Naive B cell (primary cell): ENCODE measurements at regions not wholly inside any gene's neighbourhood (a gene's known extent, or its start where the extent isn't known, plus 50 kb on each side); places are given as distances from the start of the nearest gene placed in this dataset.
"Not testable (repeated sequence)": the region's sequence is repeated elsewhere in the genome, so short reads cannot be mapped to it uniquely, and the experiment has no call there.

Experiments
- ATAC-seq, 2 donors: fragments of 150-1000 bp; cut with Tn5 transposase; 2 replicates each; pipeline ENCODE4 v1.10.0; 2021; ENCODE audit warnings: low read depth in 2 of 2, mild to moderate bottlenecking in 2 of 2, moderate library complexity in 2 of 2
- DNase-seq: peaks from one replicate; pipeline ENCODE4 v3.0.0; 2022
- H3K27ac Mint-ChIP-seq, 6 donors: one replicate each; pipeline ENCODE4 v1.8.0; 2020 to 2022; ENCODE audit warnings: mild to moderate bottlenecking in 6 of 6, mixed read lengths in 6 of 6, moderate library complexity in 5 of 6, inconsistent platforms in 2 of 6
- H3K27me3 Mint-ChIP-seq, 3 donors: one replicate each; pipeline ENCODE4 v1.8.0; 2021 to 2022; ENCODE audit warnings: mixed read lengths in 3 of 3, mild to moderate bottlenecking in 1 of 3
- H3K36me3 Mint-ChIP-seq, 2 donors: one replicate each; pipeline ENCODE4 v1.8.0; 2020 to 2022; ENCODE audit warnings: mixed read lengths in 2 of 2, inconsistent platforms in 1 of 2, mild to moderate bottlenecking in 1 of 2
- H3K4me1 Mint-ChIP-seq, 3 donors: one replicate each; pipeline ENCODE4 v1.8.0; 2020 to 2022; ENCODE audit warnings: mixed read lengths in 3 of 3, inconsistent platforms in 1 of 3, mild to moderate bottlenecking in 1 of 3, moderate library complexity in 1 of 3
- H3K4me3 Mint-ChIP-seq, 8 donors: one replicate each; pipeline ENCODE4 v1.8.0; 2020 to 2022; ENCODE audit warnings: mild to moderate bottlenecking in 8 of 8, mixed read lengths in 8 of 8, moderate library complexity in 8 of 8, inconsistent platforms in 2 of 8
- H3K9me3 Mint-ChIP-seq, 7 donors: one replicate each; pipeline ENCODE4 v1.8.0; 2020 to 2022; ENCODE audit warnings: mixed read lengths in 7 of 7, mild to moderate bottlenecking in 5 of 7, inconsistent platforms in 2 of 7, moderate library complexity in 1 of 7

- Mint-ChIP-seq H3K36me3 (no peaks in the 10 kb centered on the region), H3K4me1 (no peaks in the 10 kb centered on the region), H3K27ac (no peak overlapping the region), H3K4me3 (no peak overlapping the region), H3K9me3 (peaks cover 0 to 11% (median 0%) of the 10 kb centered on the region in 7 donors), H3K27me3 (no peaks in the 10 kb centered on the region)
- no peak for DNase-seq
- no peak for ATAC-seq
Observed at GRCh38 chr11:87832211-87832610, 343.0 kb downstream of the RAB38 start.

GRCh38 chr11:87820011-87820410 is 355.2 kb downstream of the RAB38 start:
- Mint-ChIP-seq H3K4me3 (no peak overlapping the region), H3K9me3 (peaks cover 0 to 3% (median 0%) of the 10 kb centered on the region in 7 donors), H3K27ac (no peak overlapping the region), H3K36me3 (no peaks in the 10 kb centered on the region), H3K4me1 (no peaks in the 10 kb centered on the region), H3K27me3 (no peaks in the 10 kb centered on the region)
- no peak for ATAC-seq
- no peak for DNase-seq

DNA sequence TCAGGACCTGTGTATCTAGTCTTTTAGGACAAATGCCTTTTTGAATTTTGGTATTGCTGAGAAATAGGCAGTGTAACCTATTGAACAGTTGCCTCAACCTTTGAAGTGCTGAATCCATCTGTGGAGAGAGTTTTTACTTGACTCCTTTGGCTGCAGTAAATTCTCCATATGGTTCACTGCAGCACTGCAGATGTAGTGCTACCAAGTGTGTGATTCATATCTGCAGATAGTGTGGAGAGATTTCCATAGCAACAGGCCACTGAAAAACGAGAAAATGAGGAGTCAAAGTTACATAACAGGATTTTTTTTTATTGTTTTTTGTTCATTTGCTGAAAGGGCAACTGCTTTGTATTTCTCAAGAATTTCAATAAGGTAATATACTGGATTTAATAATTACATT is 356.1 kb downstream of the RAB38 start:
- Mint-ChIP-seq H3K27me3 (no peaks in the 10 kb centered on the region), H3K4me1 (no peaks in the 10 kb centered on the region), H3K36me3 (no peaks in the 10 kb centered on the region), H3K4me3 (no peak overlapping the region), H3K27ac (no peak overlapping the region), H3K9me3 (peaks cover 0 to 4% (median 0%) of the 10 kb centered on the region in 7 donors)
- ATAC-seq (no peak), DNase-seq (no peak)

DNA sequence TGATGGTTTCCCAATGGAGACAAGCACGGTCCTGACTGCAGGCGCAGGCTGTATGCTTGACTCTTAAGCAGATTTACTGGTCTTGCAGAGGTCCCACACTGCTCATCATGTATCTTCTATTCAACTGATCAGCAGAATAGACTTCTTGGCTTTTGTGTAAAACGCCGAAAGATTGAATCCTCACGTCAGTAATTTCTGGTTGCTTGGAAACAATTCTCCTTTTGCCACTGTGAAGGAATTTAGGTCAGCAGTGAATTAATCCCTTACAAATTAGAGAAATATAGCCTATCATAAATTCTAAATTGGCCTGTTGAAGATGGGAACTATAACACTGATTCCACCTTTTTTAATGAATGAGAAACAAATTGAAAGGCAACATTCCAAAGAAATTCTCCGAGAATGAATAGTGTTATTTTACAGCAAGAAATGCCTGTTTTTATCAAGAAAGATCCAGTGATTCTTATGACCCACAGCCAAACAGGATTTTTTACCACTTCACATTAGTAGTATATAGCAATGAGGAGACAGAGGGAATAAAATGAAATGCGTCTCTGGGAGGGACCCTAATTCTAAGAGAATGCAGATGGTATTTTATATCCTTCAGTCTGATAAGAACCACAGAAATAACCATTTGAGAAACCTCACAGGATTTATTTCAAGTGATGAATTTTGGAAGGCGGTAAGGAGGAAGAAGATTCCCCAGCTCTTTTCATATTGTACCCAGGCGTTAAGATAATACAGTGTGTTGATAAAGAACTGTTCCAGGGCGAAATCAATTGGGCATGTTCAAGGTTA is 362.5 kb downstream of the RAB38 start:
- DNase-seq (no peak), ATAC-seq (no peak)
- H3K9me3 Mint-ChIP-seq = peaks cover 0 to 6% (median 0%) of the 10 kb centered on the region in 7 donors
- H3K36me3 Mint-ChIP-seq = no peaks in the 10 kb centered on the region
- H3K27ac Mint-ChIP-seq = no peak overlapping the region
- no peak overlapping the region for H3K4me3 Mint-ChIP-seq
- H3K27me3 Mint-ChIP-seq = no peaks in the 10 kb centered on the region
- no peaks in the 10 kb centered on the region for H3K4me1 Mint-ChIP-seq

- no peaks in the 10 kb centered on the region for H3K36me3 Mint-ChIP-seq
- H3K4me3 Mint-ChIP-seq = no peak overlapping the region
- no peak overlapping the region for H3K27ac Mint-ChIP-seq
- no peaks in the 10 kb centered on the region for H3K4me1 Mint-ChIP-seq
- H3K9me3 Mint-ChIP-seq = peaks cover 0 to 6% (median 0%) of the 10 kb centered on the region in 7 donors
- no peaks in the 10 kb centered on the region for H3K27me3 Mint-ChIP-seq
- no peak for ATAC-seq
- no peak for DNase-seq
Observed at GRCh38 chr11:87810486-87810885, 364.8 kb downstream of the RAB38 start.

DNA sequence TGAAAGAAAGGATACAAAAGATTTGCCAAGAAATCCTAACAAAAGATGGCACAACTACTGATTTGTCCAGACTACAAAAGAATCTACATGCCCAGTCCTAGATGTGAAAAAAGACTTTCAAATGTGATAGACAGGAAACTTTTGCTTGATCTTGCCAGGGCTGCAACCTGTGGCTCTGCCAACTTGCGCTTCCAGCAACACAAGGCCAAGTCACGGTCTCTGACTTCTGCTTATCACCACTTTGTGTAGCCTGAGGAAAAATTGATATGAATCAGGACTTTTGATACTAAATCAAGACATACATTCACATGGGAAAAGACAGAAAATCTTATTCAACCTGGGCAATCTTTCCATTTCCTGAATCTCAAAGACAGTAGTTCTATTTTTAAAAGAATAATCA is 366.0 kb downstream of the RAB38 start:
- H3K4me3 Mint-ChIP-seq = no peak overlapping the region
- no peaks in the 10 kb centered on the region for H3K4me1 Mint-ChIP-seq
- H3K36me3 Mint-ChIP-seq = no peaks in the 10 kb centered on the region
- DNase-seq (no peak), ATAC-seq (no peak)
- H3K27ac Mint-ChIP-seq = no peak overlapping the region
- H3K9me3 Mint-ChIP-seq = peaks cover 0 to 4% (median 0%) of the 10 kb centered on the region in 7 donors
- H3K27me3 Mint-ChIP-seq = no peaks in the 10 kb centered on the region

GRCh38 chr11:87804176-87804575 is 371.1 kb downstream of the RAB38 start:
- Mint-ChIP-seq H3K27me3 (no peaks in the 10 kb centered on the region), H3K27ac (no peak overlapping the region), H3K36me3 (no peaks in the 10 kb centered on the region), H3K4me1 (no peaks in the 10 kb centered on the region), H3K4me3 (no peak overlapping the region), H3K9me3 (peaks cover 0 to 8% (median 2%) of the 10 kb centered on the region in 7 donors)
- ATAC-seq (no peak), DNase-seq (no peak)

DNA sequence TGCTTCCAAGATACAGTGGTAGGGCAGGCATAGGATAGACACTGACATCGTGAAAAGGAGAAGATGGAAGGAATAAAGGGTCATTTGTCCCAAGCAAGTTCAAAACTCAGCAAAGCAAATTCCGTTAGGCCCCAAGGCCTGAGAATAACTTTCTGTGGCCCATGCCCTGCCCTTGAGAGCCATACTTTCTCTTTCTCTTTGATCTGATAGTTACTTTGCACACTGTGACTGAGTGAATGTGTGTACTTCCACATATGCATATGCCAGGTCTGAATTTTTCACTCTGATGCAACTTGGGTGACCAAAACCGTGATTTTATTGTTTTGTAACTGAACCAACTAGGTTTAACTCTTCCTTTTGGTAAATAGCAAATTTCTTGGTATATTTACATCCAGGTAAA is 371.5 kb downstream of the RAB38 start:
- DNase-seq (no peak), ATAC-seq (no peak)
- H3K27ac Mint-ChIP-seq = no peak overlapping the region
- peaks cover 0 to 8% (median 2%) of the 10 kb centered on the region in 7 donors for H3K9me3 Mint-ChIP-seq
- H3K36me3 Mint-ChIP-seq = no peaks in the 10 kb centered on the region
- H3K27me3 Mint-ChIP-seq = no peaks in the 10 kb centered on the region
- no peaks in the 10 kb centered on the region for H3K4me1 Mint-ChIP-seq
- H3K4me3 Mint-ChIP-seq = no peak overlapping the region

GRCh38 chr11:87784862-87785261 is 390.4 kb downstream of the RAB38 start:
- not testable (repeated sequence) for H3K4me1 Mint-ChIP-seq, H3K27me3 Mint-ChIP-seq, DNase-seq, ATAC-seq, H3K4me3 Mint-ChIP-seq, H3K27ac Mint-ChIP-seq, H3K36me3 Mint-ChIP-seq
- H3K9me3 Mint-ChIP-seq = peaks cover 0 to 18% (median 10%) of the 10 kb centered on the region in 7 donors

- Mint-ChIP-seq H3K4me3 (no peak overlapping the region), H3K9me3 (peaks cover 0 to 17% (median 8%) of the 10 kb centered on the region in 7 donors), H3K36me3 (no peaks in the 10 kb centered on the region), H3K27me3 (no peaks in the 10 kb centered on the region), H3K4me1 (no peaks in the 10 kb centered on the region), H3K27ac (no peak overlapping the region)
- ATAC-seq (no peak), DNase-seq (no peak)
Observed at GRCh38 chr11:87780068-87780413, 395.2 kb downstream of the RAB38 start.

DNA sequence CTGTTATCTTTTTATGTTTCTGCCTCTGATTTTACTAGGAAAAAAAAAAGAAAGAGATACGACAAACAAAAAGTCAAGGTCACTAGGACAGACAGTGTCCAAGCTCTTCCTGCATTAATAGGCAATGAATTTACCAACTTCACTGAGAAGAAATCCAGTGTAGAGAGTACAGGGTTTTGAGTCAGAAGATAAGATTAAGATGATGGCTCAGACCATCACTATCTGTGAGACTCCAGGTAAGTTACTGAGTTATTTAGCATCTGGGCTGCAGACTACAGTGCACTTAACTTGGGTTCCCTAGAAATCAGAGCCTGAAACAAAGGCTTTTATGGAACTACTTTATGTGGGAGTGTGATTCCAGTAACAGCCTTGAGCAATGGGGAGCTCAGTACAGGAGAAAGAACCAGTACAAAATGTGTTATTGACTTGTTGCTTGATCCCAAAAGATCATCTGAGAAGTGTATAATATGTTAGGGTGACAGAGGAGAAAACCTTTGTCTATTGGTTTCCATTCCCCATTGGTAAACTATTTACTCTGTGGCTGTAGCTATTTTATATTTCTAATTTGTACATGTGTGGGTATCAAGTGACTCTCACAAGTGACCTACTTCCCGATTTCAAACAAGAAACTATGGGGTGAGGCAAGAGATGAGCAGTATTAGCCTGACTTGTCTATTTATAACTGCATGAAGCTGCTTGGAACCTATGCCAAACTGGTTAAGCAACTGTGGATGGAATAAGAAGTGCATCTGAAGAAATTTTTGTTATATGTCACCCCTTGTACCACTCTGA is 395.8 kb downstream of the RAB38 start:
- Mint-ChIP-seq H3K27me3 (no peaks in the 10 kb centered on the region), H3K4me1 (no peaks in the 10 kb centered on the region), H3K36me3 (no peaks in the 10 kb centered on the region), H3K27ac (no peak overlapping the region), H3K9me3 (peaks cover 0 to 12% (median 5%) of the 10 kb centered on the region in 7 donors), H3K4me3 (no peak overlapping the region)
- DNase-seq = no peak
- ATAC-seq = no peak

- Mint-ChIP-seq H3K27ac (no peak overlapping the region), H3K4me3 (no peak overlapping the region), H3K4me1 (no peaks in the 10 kb centered on the region), H3K36me3 (no peaks in the 10 kb centered on the region), H3K27me3 (no peaks in the 10 kb centered on the region), H3K9me3 (peaks cover 0 to 9% (median 4%) of the 10 kb centered on the region in 7 donors)
- no peak for DNase-seq
- ATAC-seq = no peak
Observed at GRCh38 chr11:87778357-87778756, 396.9 kb downstream of the RAB38 start.

GRCh38 chr11:87775036-87775435 is 400.2 kb downstream of the RAB38 start:
- Mint-ChIP-seq H3K27ac (no peak overlapping the region), H3K36me3 (no peaks in the 10 kb centered on the region), H3K4me3 (no peak overlapping the region), H3K27me3 (no peaks in the 10 kb centered on the region), H3K4me1 (no peaks in the 10 kb centered on the region), H3K9me3 (peaks cover 0 to 3% (median 0%) of the 10 kb centered on the region in 7 donors)
- ATAC-seq = no peak
- no peak for DNase-seq

DNA sequence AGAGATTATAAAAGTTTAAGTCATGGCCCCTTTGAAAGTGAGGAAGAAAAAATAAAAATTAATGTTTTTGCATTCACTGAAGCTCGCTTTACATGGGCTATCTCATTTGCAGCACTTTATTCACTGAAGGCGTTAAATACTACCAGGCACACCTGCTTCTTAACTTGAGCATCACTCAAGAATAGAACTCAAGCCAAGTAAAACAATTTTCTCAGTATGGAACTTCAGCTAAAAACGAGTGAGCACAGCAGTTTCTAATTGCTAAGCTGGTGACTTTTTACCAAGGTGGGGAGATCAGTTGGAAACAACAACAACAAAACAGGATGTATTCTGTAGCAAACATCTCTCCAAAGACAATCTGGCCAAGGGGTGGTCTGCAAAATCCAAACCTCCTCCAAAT is 405.6 kb downstream of the RAB38 start:
- no peak for ATAC-seq
- Mint-ChIP-seq H3K4me1 (no peaks in the 10 kb centered on the region), H3K27me3 (no peaks in the 10 kb centered on the region), H3K36me3 (no peaks in the 10 kb centered on the region), H3K27ac (no peak overlapping the region), H3K9me3 (peaks cover 0 to 5% (median 0%) of the 10 kb centered on the region in 7 donors), H3K4me3 (no peak overlapping the region)
- DNase-seq = no peak
